ENCODE measurements at regions not wholly inside any gene's neighbourhood (a gene's known extent, or its start where the extent isn't known, plus 50 kb on each side); places are given as distances from the start of the nearest gene placed in this dataset.
"Not testable (repeated sequence)": the region's sequence is repeated elsewhere in the genome, so short reads cannot be mapped to it uniquely, and the experiment has no call there.

- no peak for DNase-seq (ENCODE audit: low read depth)
Observed at GRCh38 chr21:15653710-15654109, 76.1 kb upstream of the USP25 start.

GRCh38 chr21:15654171-15654570 is 75.6 kb upstream of the USP25 start:
- DNase-seq (ENCODE audit: low read depth) = no peak

DNA sequence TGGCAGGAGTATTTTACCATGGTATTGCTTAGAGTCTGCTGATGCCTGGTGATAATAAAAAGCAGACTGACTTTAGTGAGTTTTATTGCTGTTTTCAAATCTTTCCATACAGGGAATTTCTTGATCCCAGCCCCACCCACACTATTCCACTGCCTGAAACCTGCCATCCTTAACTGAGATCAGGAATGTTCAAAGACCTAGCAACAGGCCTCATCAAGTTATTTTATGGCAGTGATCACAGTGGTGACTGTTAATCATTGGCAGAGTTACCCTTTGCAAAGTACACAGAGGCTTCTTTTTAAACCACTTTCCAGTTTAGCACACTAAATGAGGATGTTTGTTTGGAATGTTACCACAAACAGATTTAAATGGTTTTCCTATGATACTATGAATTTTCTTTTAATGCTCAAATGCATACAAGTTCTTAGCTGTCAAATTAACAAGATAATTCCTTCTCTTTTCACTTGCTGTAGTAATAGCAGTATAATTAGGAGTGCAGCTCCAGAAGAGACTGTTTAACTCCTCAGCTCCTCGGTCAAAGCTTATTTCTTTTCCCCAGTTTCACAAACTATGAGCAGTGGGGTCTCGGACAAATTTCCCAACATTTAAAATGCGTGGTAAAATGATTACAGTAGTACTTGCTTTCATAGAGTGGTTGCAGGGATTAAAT is 69.9 kb upstream of the USP25 start:
- no peak for DNase-seq (ENCODE audit: low read depth)

DNA sequence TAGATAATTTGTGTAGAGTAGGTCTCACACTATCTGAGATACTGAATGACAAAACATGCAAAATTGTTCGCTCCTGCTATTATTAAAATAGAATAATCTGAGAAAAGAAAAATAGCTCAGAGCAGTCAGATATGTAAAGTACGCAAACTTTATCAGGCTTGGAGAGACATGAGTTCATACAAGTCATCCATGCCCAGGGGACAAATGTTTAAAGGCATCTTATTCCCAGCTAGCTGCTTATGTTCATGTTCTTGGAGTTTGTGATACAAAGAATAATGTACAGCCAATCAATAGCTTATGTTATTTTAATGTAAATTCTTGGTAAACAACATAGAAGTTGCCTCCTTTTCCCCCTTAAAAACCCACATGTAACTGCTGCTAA is 69.4 kb upstream of the USP25 start:
- no peak for DNase-seq (ENCODE audit: low read depth)

DNA sequence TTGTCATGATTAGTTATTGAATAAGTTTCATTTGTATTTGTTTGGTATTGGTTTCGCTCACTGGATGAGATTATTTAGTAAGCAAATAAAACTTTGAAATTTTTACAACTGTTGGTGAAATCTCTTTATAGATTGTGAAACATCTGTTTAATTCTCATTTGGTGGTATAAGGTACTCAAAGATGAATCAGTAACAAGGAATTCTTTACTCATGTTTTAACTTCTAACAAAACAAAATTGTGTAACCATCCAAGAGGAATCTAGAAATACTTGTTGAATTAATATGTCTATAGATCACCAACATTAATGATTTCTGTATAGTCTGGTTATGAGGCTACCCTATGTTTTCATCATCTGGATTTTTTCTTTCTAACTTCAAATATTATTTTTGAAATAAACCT is 62.8 kb upstream of the USP25 start:
- DNase-seq (ENCODE audit: low read depth) = no peak

DNA sequence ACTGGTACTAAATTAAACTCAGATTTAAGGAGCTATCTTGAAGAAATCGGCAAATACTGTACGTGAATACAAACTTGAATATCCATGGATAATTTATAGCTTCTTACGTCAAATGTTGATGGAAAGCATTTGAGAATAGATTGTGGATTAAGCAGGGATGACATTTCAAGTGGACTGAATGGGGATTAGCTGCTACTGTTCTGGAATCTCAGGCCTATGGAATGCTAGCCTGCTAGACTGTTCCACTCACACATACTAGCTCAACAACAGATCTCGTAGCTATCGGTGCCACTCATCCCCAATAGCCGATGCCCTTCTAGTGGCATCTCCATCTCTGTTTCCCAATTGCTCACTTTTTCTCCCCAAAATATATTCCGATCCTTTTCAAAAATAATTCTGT is 62.0 kb upstream of the USP25 start:
- DNase-seq (ENCODE audit: low read depth) = no peak

DNA sequence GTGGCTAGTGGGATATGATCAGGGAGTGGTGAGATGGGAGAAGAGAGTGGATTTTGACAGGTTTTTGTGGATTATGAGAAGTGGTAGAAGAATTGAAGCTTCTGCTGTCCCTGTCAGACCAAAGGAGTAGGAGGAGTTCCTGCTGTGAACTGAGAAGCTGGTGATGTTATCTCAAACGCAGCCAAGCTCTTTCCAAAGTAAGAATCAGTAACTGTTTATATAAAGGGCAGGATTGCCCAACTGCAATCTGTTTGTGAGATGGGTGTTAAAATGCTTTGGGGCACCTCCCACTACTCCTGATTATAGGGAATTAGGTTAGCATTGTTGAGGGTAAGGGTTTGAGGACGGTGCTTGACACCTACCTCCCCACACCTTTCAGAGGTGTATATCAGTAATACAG is 60.5 kb upstream of the USP25 start:
- no peak for DNase-seq (ENCODE audit: low read depth)

GRCh38 chr21:15671188-15671587 is 58.6 kb upstream of the USP25 start:
- no peak for DNase-seq (ENCODE audit: low read depth)

DNA sequence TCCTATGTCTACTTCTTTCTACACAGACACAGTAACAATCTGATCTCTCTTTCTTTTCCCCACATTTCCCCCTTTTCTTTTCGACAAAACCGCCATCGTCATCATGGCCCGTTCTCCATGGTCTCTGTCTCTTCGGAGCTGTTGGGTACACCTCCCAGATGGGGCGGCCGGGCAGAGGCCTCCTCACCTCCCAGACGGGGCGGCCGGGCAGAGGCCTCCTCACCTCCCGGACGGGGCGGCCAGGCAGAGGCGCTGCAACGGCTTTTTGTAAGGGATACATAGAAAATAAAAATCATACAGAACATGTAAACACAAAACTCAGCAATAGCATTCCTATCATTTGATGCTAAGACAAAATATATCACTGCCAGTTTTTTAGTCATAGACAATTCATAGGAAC is 57.2 kb upstream of the USP25 start:
- not testable (repeated sequence) for DNase-seq (ENCODE audit: low read depth)

GRCh38 chr21:15676935-15677334 is 52.8 kb upstream of the USP25 start:
- DNase-seq (ENCODE audit: low read depth) = no peak

GRCh38 chr21:15679630-15680029 is 50.2 kb upstream of the USP25 start:
- DNase-seq (ENCODE audit: low read depth) = no peak
